Panc1 (cell line): ENCODE measurements at regions not wholly inside any gene's neighbourhood (a gene's known extent, or its start where the extent isn't known, plus 50 kb on each side); places are given as distances from the start of the nearest gene placed in this dataset.

ENCODE experiments used
- ATAC-seq: fragments of 200-7000 bp; cut with Tn5 transposase; 2 replicates; pipeline ENCODE4 v1.9.1; 2020; ENCODE audit warnings: mild to moderate bottlenecking, moderate library complexity
- BruUV-seq: library from RNA; stranded (reverse); fragments of 400-500 nt; replicated peaks from 2 replicates; lab custom pipeline; 2021; lab: Mats Ljungman, UMichigan
- CTCF ChIA-PET: fragments of 300-600 bp; sonication (Branson Sonifier 250); formaldehyde crosslinking; loops from one replicate; lab custom pipeline; 2022; ENCODE audit warnings: antibody characterized with exemption; lab: Charles Lee
- POLR2A ChIA-PET: fragments of 300-600 bp; sonication (Branson Sonifier 250); formaldehyde crosslinking; loops from one replicate; lab custom pipeline; 2022; ENCODE audit warnings: antibody characterized with exemption; lab: Charles Lee
- DNase-seq: peaks from one replicate; pipeline ENCODE4 v3.0.0-alpha.2; 2010; ENCODE audit warnings: low read depth, low spot score
- H3K27ac ChIP-seq: 2 replicates; pipeline ENCODE4 v1.5.1; 2011; ENCODE audit warnings: mild to moderate bottlenecking, low read length, inconsistent platforms
- H3K27me3 ChIP-seq: fragments of 200-500 bp; sonication (Bioruptor generic); 2 replicates; pipeline ENCODE4 v1.6.0; 2014; ENCODE audit warnings: low read length, inconsistent platforms; ENCODE audit not compliant: control insufficient read depth, insufficient read depth
- H3K36me3 ChIP-seq: fragments of 200-500 bp; sonication (Bioruptor generic); 2 replicates; pipeline ENCODE4 v1.5.1; 2014; ENCODE audit warnings: inconsistent platforms, mild to moderate bottlenecking, low read length, moderate library complexity; ENCODE audit not compliant: control insufficient read depth, insufficient read depth
- H3K4me1 ChIP-seq: 2 replicates; pipeline ENCODE4 v1.5.1; 2011; ENCODE audit warnings: inconsistent platforms, mild to moderate bottlenecking, low read length, moderate library complexity; ENCODE audit not compliant: control insufficient read depth, insufficient read depth
- H3K4me3 ChIP-seq, 2 experiments: 2 replicates each; pipeline ENCODE4 v1.5.1; 2011 to 2012; ENCODE audit warnings: low read depth in 2 of 2, low read length in 2 of 2, mild to moderate bottlenecking in 2 of 2, inconsistent platforms in 1 of 2, moderate library complexity in 1 of 2
- H3K9me3 ChIP-seq: fragments of 200-500 bp; sonication (Bioruptor generic); 2 replicates; pipeline ENCODE4 v1.5.1; 2014; ENCODE audit warnings: low read depth, mild to moderate bottlenecking, inconsistent platforms, low read length, moderate library complexity; ENCODE audit not compliant: control insufficient read depth, insufficient read depth
- CTCF ChIP-seq: fragments of 450-650 bp; IDR thresholded peaks from 2 replicates; pipeline ENCODE4 v1.5.1; 2017; ENCODE audit warnings: mild to moderate bottlenecking
- POLR2AphosphoS5 ChIP-seq: IDR thresholded peaks from 2 replicates; pipeline ENCODE4 v1.6.1; 2012; ENCODE audit warnings: mild to moderate bottlenecking, low read depth, low read length, moderate library complexity
- REST ChIP-seq, 2 experiments: IDR thresholded peaks; 2 replicates each; pipeline ENCODE4 v1.6.1; 2011 to 2012; ENCODE audit warnings: low read depth in 2 of 2, control low read depth in 1 of 2, low read length in 1 of 2, mild to moderate bottlenecking in 1 of 2, moderate library complexity in 1 of 2; ENCODE audit not compliant: insufficient read depth in 1 of 2
- SIN3A ChIP-seq: IDR thresholded peaks from 2 replicates; pipeline ENCODE4 v1.6.1; 2012; ENCODE audit warnings: low read depth, mild to moderate bottlenecking, low read length, moderate library complexity, borderline replicate concordance; ENCODE audit not compliant: insufficient read depth
- TCF7L2 ChIP-seq: IDR thresholded peaks from 2 replicates; pipeline ENCODE4 v1.6.1; 2011; ENCODE audit warnings: mild to moderate bottlenecking, low read depth, low read length, inconsistent platforms
- in situ Hi-C: cut with HindIII; loops from 2 replicates; pipeline ENCODE4 v1.10.0; 2016; ENCODE audit warnings: low sequenced_read_pairs, low pct_unique_long_range_greater_than_20kb
- intact Hi-C: fragments of 100-400 bp; cut with micrococcal nuclease; formaldehyde crosslinking; loops from one replicate; pipeline ENCODE4 v1.10.0; 2022; ENCODE audit not compliant: unreplicated experiment

- TF ChIP-seq CTCF (no peak), TCF7L2 (no peak), POLR2AphosphoS5 (no peak), REST (IDR thresholded peaks at IDR 0.05; ENCODE audit: insufficient read depth in 1 of 2, low read depth in 2 of 2, low read length in 1 of 2) (no peak), SIN3A (no peak)
- DNase-seq: no peak
- in situ Hi-C loops: no loop called here
- intact Hi-C loops: no loop called here
- Histone ChIP-seq H3K27me3 (no peaks in the 10 kb centered on the region), H3K4me3 (no peak overlapping the region), H3K9me3 (no peaks in the 10 kb centered on the region), H3K27ac (no peak overlapping the region), H3K4me1 (no peaks in the 10 kb centered on the region), H3K36me3 (no peaks in the 10 kb centered on the region)
- no peak for ATAC-seq
- ChIA-PET POLR2A (no interaction called here), CTCF (no interaction called here)
- BruUV-seq: no TSS peak
Measured at GRCh38 chr13:83996415-83996814, 114.1 kb upstream of the SLITRK1 start.

GRCh38 chr13:83995930-83996329 lies 113.7 kb upstream of the SLITRK1 start:
- intact Hi-C loops (no loop called here), in situ Hi-C loops (no loop called here)
- TF ChIP-seq SIN3A (no peak), TCF7L2 (no peak), POLR2AphosphoS5 (no peak), CTCF (no peak), REST (IDR thresholded peaks at IDR 0.05; ENCODE audit: insufficient read depth in 1 of 2, low read depth in 2 of 2, low read length in 1 of 2) (no peak)
- no peak for DNase-seq
- ChIA-PET POLR2A (no interaction called here), CTCF (no interaction called here)
- no peak overlapping the region for H3K27ac ChIP-seq
- no peaks in the 10 kb centered on the region for H3K27me3 ChIP-seq
- no peak overlapping the region for H3K4me3 ChIP-seq
- H3K9me3 ChIP-seq: no peaks in the 10 kb centered on the region
- no peak for ATAC-seq
- BruUV-seq: no TSS peak
- no peaks in the 10 kb centered on the region for H3K4me1 ChIP-seq
- H3K36me3 ChIP-seq: no peaks in the 10 kb centered on the region
